ENCODE measurements at regions not wholly inside any gene's neighbourhood (a gene's known extent, or its start where the extent isn't known, plus 50 kb on each side); places are given as distances from the start of the nearest gene placed in this dataset.

DNA sequence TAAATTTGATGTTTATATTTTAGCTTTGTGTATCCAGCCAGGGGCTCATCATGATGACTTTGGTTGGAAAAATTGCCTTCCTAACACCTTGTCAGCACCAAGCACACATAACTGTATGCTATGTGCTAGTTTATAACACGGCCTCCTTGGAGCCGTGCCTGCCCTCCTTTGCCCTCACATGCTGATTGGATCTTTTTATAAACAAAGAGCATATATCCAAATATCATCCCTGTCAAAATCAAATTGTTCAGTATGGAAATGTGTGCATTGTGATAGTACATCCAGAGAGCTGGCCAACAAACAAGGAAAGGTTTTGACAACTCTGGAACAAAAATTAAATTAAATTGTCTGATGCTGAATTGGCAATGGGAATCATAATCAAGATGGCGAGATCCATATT, 241.5 kb downstream of the DCDC2C start:
- Mint-ChIP-seq H3K4me1 (ENCODE audit: low read depth) (no peaks in the 10 kb centered on the region), H3K36me3 (ENCODE audit: low read depth) (no peaks in the 10 kb centered on the region), H3K27me3 (ENCODE audit: low read depth) (no peaks in the 10 kb centered on the region), H3K4me3 (no peak overlapping the region), H3K27ac (no peak overlapping the region), H3K9me3 (ENCODE audit: insufficient read depth) (peaks cover 8% of the 10 kb centered on the region)
- DNase-seq = no peak
- POLR2A ChIA-PET = no interaction called here
- no peak for ATAC-seq
- CTCF ChIA-PET = no interaction called here

DNA sequence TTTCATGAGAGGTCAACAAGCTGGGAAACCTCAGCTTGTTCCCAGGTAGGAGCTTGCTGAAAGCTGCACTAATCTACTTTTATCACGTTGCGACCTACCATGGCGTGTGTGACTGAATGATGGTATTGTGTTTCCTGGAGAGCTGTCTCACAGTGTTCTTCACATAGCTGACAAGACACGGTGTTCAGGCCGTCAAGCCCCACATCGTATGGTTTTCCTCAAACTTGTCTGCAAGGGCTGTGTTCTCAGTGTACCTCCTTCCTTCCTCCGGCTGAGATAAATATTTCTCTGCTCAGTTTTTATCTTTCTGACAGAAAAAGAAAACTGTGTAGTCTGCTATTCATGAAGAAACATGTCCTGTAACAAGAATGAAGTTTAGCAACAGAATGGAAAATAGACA, 244.8 kb downstream of the DCDC2C start:
- Mint-ChIP-seq H3K4me1 (ENCODE audit: low read depth) (no peaks in the 10 kb centered on the region), H3K27me3 (ENCODE audit: low read depth) (no peaks in the 10 kb centered on the region), H3K27ac (no peak overlapping the region), H3K4me3 (no peak overlapping the region), H3K9me3 (ENCODE audit: insufficient read depth) (peaks cover 6% of the 10 kb centered on the region), H3K36me3 (ENCODE audit: low read depth) (no peaks in the 10 kb centered on the region)
- ChIA-PET POLR2A (no interaction called here), CTCF (no interaction called here)
- DNase-seq (no peak), ATAC-seq (no peak)

GRCh38 chr2:3951131-3951954, 248.0 kb downstream of the DCDC2C start:
- CTCF ChIA-PET = no interaction called here
- no peak overlapping the region for H3K27ac Mint-ChIP-seq
- ATAC-seq = no peak
- H3K36me3 Mint-ChIP-seq (ENCODE audit: low read depth) = no peaks in the 10 kb centered on the region
- POLR2A ChIA-PET = no interaction called here
- no peak overlapping the region for H3K4me3 Mint-ChIP-seq
- H3K4me1 Mint-ChIP-seq (ENCODE audit: low read depth) = no peaks in the 10 kb centered on the region
- DNase-seq = no peak
- H3K9me3 Mint-ChIP-seq (ENCODE audit: insufficient read depth) = peaks cover 4% of the 10 kb centered on the region
- no peaks in the 10 kb centered on the region for H3K27me3 Mint-ChIP-seq (ENCODE audit: low read depth)

DNA sequence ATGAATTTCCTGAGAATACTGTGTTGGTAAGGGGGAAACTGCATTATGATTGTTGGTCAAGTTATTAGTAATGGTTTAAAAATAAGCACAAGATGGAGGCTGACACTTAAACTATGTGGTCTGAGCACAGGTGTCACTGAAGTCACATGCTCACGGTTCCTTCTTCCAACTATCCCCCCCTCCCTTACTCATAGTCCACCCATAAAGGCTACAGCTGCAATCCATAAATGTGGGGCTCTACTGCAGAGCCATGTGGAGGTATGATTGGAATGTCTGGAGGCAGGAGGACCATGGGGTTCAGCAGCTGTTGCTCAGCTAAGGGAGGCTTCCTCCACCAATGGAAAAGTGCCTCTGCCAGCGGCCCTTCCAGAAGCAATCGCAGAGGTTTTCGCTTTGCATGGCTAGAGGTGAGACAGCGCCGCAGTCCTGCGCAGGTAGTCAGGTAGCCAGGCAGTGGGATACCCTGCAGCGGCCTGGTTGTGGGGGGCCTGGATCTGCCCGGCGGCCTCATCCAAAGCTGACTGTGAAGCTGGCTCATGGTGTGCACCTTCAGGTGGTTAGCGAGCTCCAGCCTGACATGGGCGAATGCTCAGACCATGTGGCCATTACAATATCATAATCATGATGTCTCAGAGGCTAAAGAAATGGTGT, 249.6 kb downstream of the DCDC2C start:
- POLR2A ChIA-PET = no interaction called here
- ATAC-seq (no peak), DNase-seq (no peak)
- Mint-ChIP-seq H3K4me3 (no peak overlapping the region), H3K27ac (no peak overlapping the region), H3K27me3 (ENCODE audit: low read depth) (no peaks in the 10 kb centered on the region), H3K36me3 (ENCODE audit: low read depth) (no peaks in the 10 kb centered on the region), H3K9me3 (ENCODE audit: insufficient read depth) (peaks cover 4% of the 10 kb centered on the region), H3K4me1 (ENCODE audit: low read depth) (no peaks in the 10 kb centered on the region)
- CTCF ChIA-PET = no interaction called here

- Mint-ChIP-seq H3K36me3 (ENCODE audit: low read depth) (no peaks in the 10 kb centered on the region), H3K27me3 (ENCODE audit: low read depth) (no peaks in the 10 kb centered on the region), H3K4me1 (ENCODE audit: low read depth) (no peaks in the 10 kb centered on the region), H3K9me3 (ENCODE audit: insufficient read depth) (no peaks in the 10 kb centered on the region), H3K27ac (no peak overlapping the region), H3K4me3 (no peak overlapping the region)
- POLR2A ChIA-PET = no interaction called here
- ATAC-seq (no peak), DNase-seq (no peak)
- CTCF ChIA-PET = no interaction called here
Observed at GRCh38 chr2:3954261-3954660, 250.9 kb downstream of the DCDC2C start.

- Mint-ChIP-seq H3K4me3 (no peak overlapping the region), H3K4me1 (ENCODE audit: low read depth) (no peaks in the 10 kb centered on the region), H3K9me3 (ENCODE audit: insufficient read depth) (no peaks in the 10 kb centered on the region), H3K27ac (no peak overlapping the region), H3K36me3 (ENCODE audit: low read depth) (no peaks in the 10 kb centered on the region), H3K27me3 (ENCODE audit: low read depth) (no peaks in the 10 kb centered on the region)
- ATAC-seq (no peak), DNase-seq (no peak)
- POLR2A ChIA-PET = no interaction called here
- CTCF ChIA-PET = no interaction called here
Observed at GRCh38 chr2:3956406-3956805, 253.0 kb downstream of the DCDC2C start.

- Mint-ChIP-seq H3K27ac (no peak overlapping the region), H3K27me3 (ENCODE audit: low read depth) (no peaks in the 10 kb centered on the region), H3K4me3 (no peak overlapping the region), H3K4me1 (ENCODE audit: low read depth) (no peaks in the 10 kb centered on the region), H3K9me3 (ENCODE audit: insufficient read depth) (no peaks in the 10 kb centered on the region), H3K36me3 (ENCODE audit: low read depth) (no peaks in the 10 kb centered on the region)
- no peak for DNase-seq
- ChIA-PET CTCF (no interaction called here), POLR2A (no interaction called here)
- no peak for ATAC-seq
Observed at GRCh38 chr2:3956892-3957291, 253.5 kb downstream of the DCDC2C start.

DNA sequence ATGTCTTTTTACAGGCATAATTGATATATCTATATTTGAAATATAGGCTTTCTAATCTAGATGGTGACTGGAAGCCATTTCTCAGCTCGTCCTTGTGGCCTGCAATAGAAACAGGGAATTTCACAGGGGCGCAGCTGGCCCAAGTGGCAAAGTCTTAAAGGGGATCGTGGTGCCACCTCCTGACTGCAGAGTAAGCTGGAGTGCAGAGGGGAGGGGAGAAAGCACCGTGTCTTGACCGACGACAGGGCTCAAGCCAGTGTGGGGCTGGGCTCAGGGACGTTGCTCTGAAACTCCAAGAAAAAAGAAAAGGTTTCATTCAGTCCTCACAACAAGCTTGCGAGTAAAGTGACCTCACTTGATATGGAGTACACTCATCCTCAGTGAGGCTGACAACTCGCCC, 255.1 kb downstream of the DCDC2C start:
- Mint-ChIP-seq H3K4me3 (no peak overlapping the region), H3K27me3 (ENCODE audit: low read depth) (no peaks in the 10 kb centered on the region), H3K36me3 (ENCODE audit: low read depth) (no peaks in the 10 kb centered on the region), H3K4me1 (ENCODE audit: low read depth) (no peaks in the 10 kb centered on the region), H3K9me3 (ENCODE audit: insufficient read depth) (no peaks in the 10 kb centered on the region), H3K27ac (no peak overlapping the region)
- ATAC-seq = no peak
- ChIA-PET POLR2A (no interaction called here), CTCF (interaction anchor here (1.1 to 1.6 kb wide), 2 partner anchors 9 to 744 kb away, joined by 3 to 5 read pairs; no protein-coding TSS in a partner anchor)
- no peak for DNase-seq

- H3K27me3 Mint-ChIP-seq (ENCODE audit: low read depth) = no peaks in the 10 kb centered on the region
Observed at GRCh38 chr2:3958969-3959368, 255.6 kb downstream of the DCDC2C start.

GRCh38 chr2:3959372-3959771, 256.0 kb downstream of the DCDC2C start:
- ChIA-PET CTCF (interaction anchor here (0.6 to 1.6 kb wide), 8 partner anchors 10 to 1406 kb away, joined by 3 to 5 read pairs (median 4); no protein-coding TSS in a partner anchor), POLR2A (no interaction called here)
- H3K9me3 Mint-ChIP-seq (ENCODE audit: insufficient read depth) = no peaks in the 10 kb centered on the region
- ATAC-seq (no peak), DNase-seq (peak; percentile 22)
- H3K27ac Mint-ChIP-seq = no peak overlapping the region
- H3K36me3 Mint-ChIP-seq (ENCODE audit: low read depth) = no peaks in the 10 kb centered on the region
- no peak overlapping the region for H3K4me3 Mint-ChIP-seq
- H3K27me3 Mint-ChIP-seq (ENCODE audit: low read depth) = no peaks in the 10 kb centered on the region
- H3K4me1 Mint-ChIP-seq (ENCODE audit: low read depth) = no peaks in the 10 kb centered on the region

More at GRCh38 chr2:3958969-3959368, 255.6 kb downstream of the DCDC2C start:
- Mint-ChIP-seq H3K4me1 (ENCODE audit: low read depth) (no peaks in the 10 kb centered on the region), H3K36me3 (ENCODE audit: low read depth) (no peaks in the 10 kb centered on the region), H3K9me3 (ENCODE audit: insufficient read depth) (no peaks in the 10 kb centered on the region), H3K4me3 (no peak overlapping the region), H3K27ac (no peak overlapping the region)
- ChIA-PET CTCF (interaction anchor here (0.6 to 1.6 kb wide), 6 partner anchors 9 to 1383 kb away, joined by 3 to 5 read pairs (median 4); no protein-coding TSS in a partner anchor), POLR2A (no interaction called here)
- ATAC-seq (no peak), DNase-seq (no peak)

GRCh38 chr2:3960106-3960505, 256.7 kb downstream of the DCDC2C start:
- CTCF ChIA-PET = interaction anchor here (0.7 to 1.2 kb wide), 5 partner anchors 9 to 1406 kb away, joined by 3 to 4 read pairs (median 3); no protein-coding TSS in a partner anchor
- Mint-ChIP-seq H3K36me3 (ENCODE audit: low read depth) (no peaks in the 10 kb centered on the region), H3K4me3 (no peak overlapping the region), H3K27ac (no peak overlapping the region), H3K4me1 (ENCODE audit: low read depth) (no peaks in the 10 kb centered on the region), H3K27me3 (ENCODE audit: low read depth) (no peaks in the 10 kb centered on the region), H3K9me3 (ENCODE audit: insufficient read depth) (no peaks in the 10 kb centered on the region)
- DNase-seq (no peak), ATAC-seq (no peak)
- POLR2A ChIA-PET = no interaction called here

GRCh38 chr2:3962719-3963118, 259.3 kb downstream of the DCDC2C start:
- no peaks in the 10 kb centered on the region for H3K27me3 Mint-ChIP-seq (ENCODE audit: low read depth)

More at GRCh38 chr2:3962719-3963118, 259.3 kb downstream of the DCDC2C start:
- ATAC-seq (no peak), DNase-seq (no peak)
- Mint-ChIP-seq H3K9me3 (ENCODE audit: insufficient read depth) (no peaks in the 10 kb centered on the region), H3K36me3 (ENCODE audit: low read depth) (no peaks in the 10 kb centered on the region), H3K4me1 (ENCODE audit: low read depth) (no peaks in the 10 kb centered on the region), H3K27ac (no peak overlapping the region), H3K4me3 (no peak overlapping the region)
- ChIA-PET POLR2A (no interaction called here), CTCF (no interaction called here)
